ENCODE measurements at regions not wholly inside any gene's neighbourhood (a gene's known extent, or its start where the extent isn't known, plus 50 kb on each side); places are given as distances from the start of the nearest gene placed in this dataset.
"Not testable (repeated sequence)": the region's sequence is repeated elsewhere in the genome, so short reads cannot be mapped to it uniquely, and the experiment has no call there.

DNA sequence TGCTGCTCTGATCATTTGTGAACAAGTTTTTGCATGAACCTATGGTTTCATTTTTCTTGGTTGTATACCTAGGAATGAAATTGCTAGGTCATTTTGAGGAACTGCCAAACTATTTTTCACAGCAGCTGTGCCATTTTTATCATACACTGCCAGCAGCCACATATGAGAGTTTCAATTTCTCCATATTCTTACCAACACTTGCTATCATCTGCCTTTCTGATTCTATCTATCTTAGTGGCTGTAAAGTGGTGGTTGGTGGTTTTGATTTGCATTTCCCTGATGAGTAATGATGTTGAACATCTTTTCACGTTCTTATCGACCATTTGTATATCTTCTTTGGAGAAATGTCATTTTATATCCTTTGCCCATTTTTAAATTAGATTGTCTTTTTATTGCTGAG is 146.1 kb downstream of the C12orf75 start (continued):
- TF ChIP-seq, protein P1, sequence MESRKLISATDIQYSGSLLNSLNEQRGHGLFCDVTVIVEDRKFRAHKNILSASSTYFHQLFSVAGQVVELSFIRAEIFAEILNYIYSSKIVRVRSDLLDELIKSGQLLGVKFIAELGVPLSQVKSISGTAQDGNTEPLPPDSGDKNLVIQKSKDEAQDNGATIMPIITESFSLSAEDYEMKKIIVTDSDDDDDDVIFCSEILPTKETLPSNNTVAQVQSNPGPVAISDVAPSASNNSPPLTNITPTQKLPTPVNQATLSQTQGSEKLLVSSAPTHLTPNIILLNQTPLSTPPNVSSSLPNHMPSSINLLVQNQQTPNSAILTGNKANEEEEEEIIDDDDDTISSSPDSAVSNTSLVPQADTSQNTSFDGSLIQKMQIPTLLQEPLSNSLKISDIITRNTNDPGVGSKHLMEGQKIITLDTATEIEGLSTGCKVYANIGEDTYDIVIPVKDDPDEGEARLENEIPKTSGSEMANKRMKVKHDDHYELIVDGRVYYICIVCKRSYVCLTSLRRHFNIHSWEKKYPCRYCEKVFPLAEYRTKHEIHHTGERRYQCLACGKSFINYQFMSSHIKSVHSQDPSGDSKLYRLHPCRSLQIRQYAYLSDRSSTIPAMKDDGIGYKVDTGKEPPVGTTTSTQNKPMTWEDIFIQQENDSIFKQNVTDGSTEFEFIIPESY (IDR thresholded peaks at IDR 0.05; ENCODE audit: extremely low read depth, insufficient replicate concordance, low read length): no peak
- no peak for TF ChIP-seq SIN3A (IDR thresholded peaks at IDR 0.05; ENCODE audit: low read depth)
- TF ChIP-seq ZNF274 (IDR thresholded peaks at IDR 0.05; ENCODE audit: low read depth, low read length): no peak
- TF ChIP-seq TCF7L2 (IDR thresholded peaks at IDR 0.05; ENCODE audit: borderline replicate concordance, extremely low read depth, insufficient read depth, insufficient read length): no peak

DNA sequence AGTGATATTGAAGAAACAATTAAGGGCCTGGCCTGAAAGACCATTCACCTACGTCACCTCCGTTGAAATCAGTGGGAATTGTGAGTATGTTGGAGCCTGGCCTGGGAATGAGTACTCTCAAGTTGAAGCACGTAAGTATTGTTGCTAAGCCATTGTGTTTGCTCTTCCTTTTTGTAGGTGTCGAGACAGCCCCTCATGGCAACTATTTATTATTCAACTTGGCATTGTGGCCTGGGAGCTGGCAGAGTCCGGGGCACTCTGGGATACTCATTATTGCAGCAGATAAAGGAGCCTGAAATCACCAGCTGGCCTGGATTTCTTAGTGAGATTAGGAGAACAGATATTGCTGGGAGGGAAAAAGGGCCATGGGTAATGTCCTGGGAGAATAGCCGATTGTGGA is 147.4 kb downstream of the C12orf75 start:
- H4K20me1 ChIP-seq (ENCODE audit: insufficient read depth): no peaks in the 10 kb centered on the region
- H3K36me3 ChIP-seq (ENCODE audit: control insufficient read depth in 1 of 2, insufficient read depth in 2 of 2, low read length in 2 of 2): no peaks in the 10 kb centered on the region
- no peak overlapping the region for H3K27ac ChIP-seq (ENCODE audit: low read depth, low read length)
- intact Hi-C loops (cut with micrococcal nuclease): no loop called here
- TF ChIP-seq CBX3 (IDR thresholded peaks at IDR 0.05; ENCODE audit: low read depth) (no peak), SRF (IDR thresholded peaks at IDR 0.05; ENCODE audit: low read depth) (no peak), SIN3A (IDR thresholded peaks at IDR 0.05; ENCODE audit: low read depth) (no peak), FOSL1 (IDR thresholded peaks at IDR 0.05; ENCODE audit: low read depth) (no peak), YY1 (IDR thresholded peaks at IDR 0.05; ENCODE audit: extremely low read depth, insufficient replicate concordance, low read depth, low read length) (no peak)
- TF ChIP-seq, protein P2, sequence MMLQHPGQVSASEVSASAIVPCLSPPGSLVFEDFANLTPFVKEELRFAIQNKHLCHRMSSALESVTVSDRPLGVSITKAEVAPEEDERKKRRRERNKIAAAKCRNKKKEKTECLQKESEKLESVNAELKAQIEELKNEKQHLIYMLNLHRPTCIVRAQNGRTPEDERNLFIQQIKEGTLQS (IDR thresholded peaks at IDR 0.05): no peak
- ChIA-PET RAD21 (ENCODE audit: low non-redundant PET in 1 of 2, low total read pairs in 2 of 2, uncharacterized antibody in 2 of 2, unreplicated experiment in 2 of 2) (no interaction called here), CTCF (no interaction called here), POLR2A (no interaction called here)
- H3K4me3 ChIP-seq (replicated peaks in 1 of 2; ENCODE audit: low read depth in 1 of 2, low read length in 2 of 2): no peak overlapping the region
- ATAC-seq: no peak
- no peaks in the 10 kb centered on the region for H3K79me2 ChIP-seq (ENCODE audit: insufficient read depth, low read length)
- H3K27me3 ChIP-seq (ENCODE audit: insufficient read depth, low read length): no peaks in the 10 kb centered on the region
- H3K9ac ChIP-seq (ENCODE audit: low read length): no peak overlapping the region
- no TSS peak for BruUV-seq (replicated peaks)
- no peaks in the 10 kb centered on the region for H3K9me2 ChIP-seq (ENCODE audit: insufficient read depth)
- H3K4me1 ChIP-seq (ENCODE audit: control insufficient read depth in 1 of 2, insufficient read depth in 2 of 2, low read length in 2 of 2): no peaks in the 10 kb centered on the region
- H3K9me3 ChIP-seq (ENCODE audit: control insufficient read depth in 1 of 2, insufficient read depth in 1 of 2, low read depth in 1 of 2, low read length in 2 of 2): no peaks in the 10 kb centered on the region
- DNase-seq (ENCODE audit: low read depth, low spot score): no peak
- H3K4me2 ChIP-seq (ENCODE audit: low read length): no peak overlapping the region
- H2AFZ ChIP-seq (ENCODE audit: low read depth, low read length, poor library complexity, severe bottlenecking): no peak overlapping the region

DNA sequence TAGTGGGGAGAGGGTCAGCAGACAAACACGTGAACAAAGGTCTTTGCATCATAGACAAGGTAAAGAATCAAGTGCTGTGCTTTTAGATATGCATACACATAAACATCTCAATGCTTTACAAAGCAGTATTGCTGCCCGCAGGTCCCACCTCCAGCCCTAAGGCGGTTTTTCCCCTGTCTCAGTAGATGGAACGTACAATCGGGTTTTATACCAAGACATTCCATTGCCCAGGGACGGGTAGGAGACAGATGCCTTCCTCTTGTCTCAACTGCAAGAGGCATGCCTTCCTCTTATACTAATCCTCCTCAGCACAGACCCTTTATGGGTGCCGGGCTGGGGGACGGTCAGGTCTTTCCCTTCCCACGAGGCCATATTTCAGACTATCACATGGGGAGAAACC is 148.3 kb downstream of the C12orf75 start:
- POLR2A ChIA-PET; RAD21 ChIA-PET (ENCODE audit: low non-redundant PET in 1 of 2, low total read pairs in 2 of 2, uncharacterized antibody in 2 of 2, unreplicated experiment in 2 of 2); H3K4me2 ChIP-seq (ENCODE audit: low read length); intact Hi-C loops (cut with micrococcal nuclease); BruUV-seq (replicated peaks); H3K36me3 ChIP-seq (ENCODE audit: control insufficient read depth in 1 of 2, insufficient read depth in 2 of 2, low read length in 2 of 2); H3K27ac ChIP-seq (ENCODE audit: low read depth, low read length); H3K79me2 ChIP-seq (ENCODE audit: insufficient read depth, low read length); H3K4me1 ChIP-seq (ENCODE audit: control insufficient read depth in 1 of 2, insufficient read depth in 2 of 2, low read length in 2 of 2); DNase-seq (ENCODE audit: low read depth, low spot score); H3K9me3 ChIP-seq (ENCODE audit: control insufficient read depth in 1 of 2, insufficient read depth in 1 of 2, low read depth in 1 of 2, low read length in 2 of 2); H2AFZ ChIP-seq (ENCODE audit: low read depth, low read length, poor library complexity, severe bottlenecking); H3K4me3 ChIP-seq (replicated peaks in 1 of 2; ENCODE audit: low read depth in 1 of 2, low read length in 2 of 2); H4K20me1 ChIP-seq (ENCODE audit: insufficient read depth); H3K9ac ChIP-seq (ENCODE audit: low read length); H3K27me3 ChIP-seq (ENCODE audit: insufficient read depth, low read length); CTCF ChIA-PET; ATAC-seq; H3K9me2 ChIP-seq (ENCODE audit: insufficient read depth): not testable (repeated sequence)
